ENCODE measurements at regions not wholly inside any gene's neighbourhood (a gene's known extent, or its start where the extent isn't known, plus 50 kb on each side); places are given as distances from the start of the nearest gene placed in this dataset.

GRCh38 chr13:106100171-106100919 is 435.1 kb downstream of the EFNB2 start:
- H4K20me1 ChIP-seq (replicated peaks in 1 of 2; ENCODE audit: control insufficient read depth in 1 of 2, insufficient read depth in 2 of 2, low read length in 2 of 2): no peaks in the 10 kb centered on the region
- peak overlapping the region; percentile 81 for H2BK5ac ChIP-seq (ENCODE audit: low read depth, low read length)
- H3K27ac ChIP-seq (ENCODE audit: low read depth, low read length): peak overlapping the region; percentile 61
- no peaks in the 10 kb centered on the region; a peak in 1 of 7 replicates for H3K27me3 ChIP-seq (replicated peaks in 1 of 4; ENCODE audit: control insufficient read depth in 3 of 4, extremely low read depth in 1 of 4, insufficient read depth in 3 of 4, low read length in 3 of 4)
- H3K4me3 ChIP-seq (ENCODE audit: extremely low read depth in 1 of 4, insufficient read depth in 2 of 4, low read depth in 3 of 4, low read length in 4 of 4): peak overlapping the region in 2 of 4 experiments; percentile 15 to 41; a peak in 3 of 8 replicates
- H2AK5ac ChIP-seq (ENCODE audit: low read depth, low read length): no peak overlapping the region
- peak overlapping the region; percentile 2 for H4K5ac ChIP-seq (ENCODE audit: insufficient read length, low read depth, low read length)
- H3K23ac ChIP-seq (ENCODE audit: insufficient read length): no peak overlapping the region
- H3K9ac ChIP-seq (replicated peaks in 1 of 4; ENCODE audit: extremely low read depth in 1 of 4, low read depth in 3 of 4, low read length in 3 of 4): peak overlapping the region in 1 of 4 experiments; percentile 36; a peak in 1 of 7 replicates
- H3K79me1 ChIP-seq (ENCODE audit: low read depth, low read length): no peaks in the 10 kb centered on the region
- H2BK120ac ChIP-seq (replicated peaks; ENCODE audit: low read depth, low read length): peak overlapping the region; percentile 65
- no peaks in the 10 kb centered on the region for H3K9me3 ChIP-seq (ENCODE audit: insufficient read depth in 2 of 2, low read depth in 1 of 2, low read length in 1 of 2)
- FAIRE-seq: peak; percentile 91
- no peak overlapping the region for H3K14ac ChIP-seq (ENCODE audit: insufficient read length)
- 6% methylated on average over 8 of the region's 8 CpGs; no CpG with 5 or more reads in 1 of the 2 experiments for WGBS, 2 experiments (ENCODE audit: extremely low coverage in 1 of 2, insufficient coverage in 1 of 2, insufficient read length in 1 of 2, insufficient replicate concordance in 2 of 2, low coverage in 1 of 2, low lambda C conversion rate in 2 of 2, missing lambda C conversion rate in 1 of 2)
- H2BK12ac ChIP-seq (ENCODE audit: low read depth, low read length): peak overlapping the region; percentile 6; the same call in 1 of the 2 replicates
- DNase-seq (ENCODE audit: low read depth in 1 of 2, low spot score in 2 of 2): peak; percentile 72 to 85
- H3K79me2 ChIP-seq (ENCODE audit: control insufficient read depth in 1 of 2, insufficient read depth in 2 of 2, low read length in 2 of 2): no peaks in the 10 kb centered on the region
- POLR2A ChIA-PET (ENCODE audit: partially characterized antibody): interaction anchor here (1.3 to 1.7 kb wide), 3 partner anchors 10 to 435 kb away, joined by 3 to 4 read pairs (median 3); partner anchors contain the start of gene EFNB2
- peak overlapping the region; percentile 58 for H4K91ac ChIP-seq (replicated peaks; ENCODE audit: insufficient read length, low read length)
- H2AFZ ChIP-seq (ENCODE audit: low read length): no peak overlapping the region
- H3K4ac ChIP-seq (replicated peaks; ENCODE audit: insufficient read length, low read depth, low read length): peak overlapping the region; percentile 2
- no peaks in the 10 kb centered on the region for H3K36me3 ChIP-seq (ENCODE audit: control insufficient read depth in 2 of 4, insufficient read depth in 4 of 4, low read length in 3 of 4)
- peak overlapping the region; percentile 80; the same call in 1 of the 2 replicates for H2BK20ac ChIP-seq (ENCODE audit: low read length)
- H4K8ac ChIP-seq (ENCODE audit: extremely low read depth, insufficient read depth, low read length): no peak overlapping the region
- peak overlapping the region; percentile 60 for H3K18ac ChIP-seq (ENCODE audit: extremely low read depth, low read length)
- H3K56ac ChIP-seq (replicated peaks; ENCODE audit: insufficient read length, low read depth, low read length): no peak overlapping the region
- no peak overlapping the region for H2BK15ac ChIP-seq (ENCODE audit: low read length)
- CTCF ChIA-PET (ENCODE audit: partially characterized antibody): interaction anchor here (0.9 to 1.5 kb wide), 3 partner anchors 16 to 430 kb away, joined by 3 read pairs; no protein-coding TSS in a partner anchor
- H3K4me2 ChIP-seq (ENCODE audit: insufficient read depth in 1 of 2, low read depth in 2 of 2, low read length in 2 of 2): peak overlapping the region; percentile 40 to 64
- peaks cover 11 to 26% (median 20%) of the 10 kb centered on the region in 4 experiments for H3K4me1 ChIP-seq (replicated peaks in 1 of 4; ENCODE audit: control insufficient read depth in 3 of 4, insufficient read depth in 4 of 4, low read length in 3 of 4)
- H3K23me2 ChIP-seq (ENCODE audit: low read depth, low read length): no peaks in the 10 kb centered on the region
- TF ChIP-seq BRCA1 (IDR thresholded peaks at IDR 0.05; ENCODE audit: low read depth, low read length): no peak
- TF ChIP-seq MAX (IDR thresholded peaks at IDR 0.05): peak; percentile 3; the same call in 1 of the 2 replicates
- TF ChIP-seq USF2 (IDR thresholded peaks at IDR 0.05; ENCODE audit: low read length): no peak
- TF ChIP-seq CTCF (IDR thresholded peaks at IDR 0.05; ENCODE audit: control extremely low read depth in 1 of 3, insufficient read depth in 1 of 3, low read depth in 1 of 3, low read length in 3 of 3): peak in 1 of 3 experiments; percentile 19; a peak in 1 of 4 replicates
- TF ChIP-seq RNF2 (IDR thresholded peaks at IDR 0.05; ENCODE audit: borderline replicate concordance, low read depth, low read length, missing control alignments, poor library complexity, severe bottlenecking): no peak
- TF ChIP-seq TEAD4 (IDR thresholded peaks at IDR 0.05; ENCODE audit: low read depth, low read length): peak; percentile 86
